H9 (cell line): ENCODE measurements at regions not wholly inside any gene's neighbourhood (a gene's known extent, or its start where the extent isn't known, plus 50 kb on each side); places are given as distances from the start of the nearest gene placed in this dataset.

ENCODE experiments used
- DNase-seq: peaks from one replicate; pipeline ENCODE4 v3.0.0-alpha.2; 2017
- H2AFZ ChIP-seq: one replicate; pipeline ENCODE4 v1.6.1; 2013; ENCODE audit warnings: mild to moderate bottlenecking, low read length, control low read depth, moderate library complexity
- H2AK5ac ChIP-seq: 2 replicates; pipeline ENCODE4 v1.6.1; 2013; ENCODE audit warnings: low read length, control low read depth, mixed read lengths; ENCODE audit not compliant: insufficient read length
- H2BK120ac ChIP-seq: one replicate; pipeline ENCODE4 v1.6.1; 2013; ENCODE audit warnings: low read depth, mild to moderate bottlenecking, low read length, control low read depth, inconsistent platforms; ENCODE audit not compliant: poor library complexity, severe bottlenecking
- H2BK12ac ChIP-seq: 2 replicates; pipeline ENCODE4 v1.6.1; 2013; ENCODE audit warnings: low read length, control low read depth, mixed read lengths, low read depth; ENCODE audit not compliant: insufficient read length
- H2BK15ac ChIP-seq: 2 replicates; pipeline ENCODE4 v1.6.1; 2013; ENCODE audit warnings: low read depth, low read length, control low read depth
- H2BK20ac ChIP-seq: one replicate; pipeline ENCODE4 v1.6.1; 2013; ENCODE audit warnings: low read depth, mild to moderate bottlenecking, low read length, control low read depth, inconsistent platforms; ENCODE audit not compliant: poor library complexity, severe bottlenecking
- H2BK5ac ChIP-seq: 2 replicates; pipeline ENCODE4 v1.6.1; 2013; ENCODE audit warnings: low read length, control low read depth, mixed read lengths; ENCODE audit not compliant: insufficient read length
- H3K14ac ChIP-seq: 2 replicates; pipeline ENCODE4 v1.6.1; 2013; ENCODE audit warnings: low read length, control low read depth; ENCODE audit not compliant: insufficient read depth
- H3K18ac ChIP-seq: 2 replicates; pipeline ENCODE4 v1.6.1; 2013; ENCODE audit warnings: low read depth, mild to moderate bottlenecking, mixed read lengths, low read length, control low read depth; ENCODE audit not compliant: insufficient read length
- H3K23ac ChIP-seq: 2 replicates; pipeline ENCODE4 v1.6.1; 2013; ENCODE audit warnings: low read length, control low read depth, mixed read lengths, low read depth; ENCODE audit not compliant: insufficient read length
- H3K23me2 ChIP-seq: 2 replicates; pipeline ENCODE4 v1.6.1; 2013; ENCODE audit warnings: low read depth, mild to moderate bottlenecking, mixed read lengths, low read length, control low read depth; ENCODE audit not compliant: insufficient read length, poor library complexity, severe bottlenecking
- H3K27ac ChIP-seq: 2 replicates; pipeline ENCODE4 v1.5.1; 2013; ENCODE audit warnings: low read length, control low read depth, mixed read lengths, low read depth; ENCODE audit not compliant: insufficient read length
- H3K27me3 ChIP-seq: 2 replicates; pipeline ENCODE4 v1.6.1; 2013; ENCODE audit warnings: low read length, control low read depth, inconsistent platforms; ENCODE audit not compliant: insufficient read depth
- H3K4ac ChIP-seq: 2 replicates; pipeline ENCODE4 v1.6.1; 2013; ENCODE audit warnings: low read depth, mild to moderate bottlenecking, control low read depth, inconsistent platforms, low read length, moderate library complexity
- H3K4me1 ChIP-seq: 2 replicates; pipeline ENCODE4 v1.6.1; 2013; ENCODE audit warnings: low read length, control low read depth, inconsistent platforms; ENCODE audit not compliant: insufficient read depth
- H3K4me2 ChIP-seq: 2 replicates; pipeline ENCODE4 v1.6.1; 2013; ENCODE audit warnings: low read length, control low read depth, mixed read lengths; ENCODE audit not compliant: insufficient read length, insufficient read depth
- H3K56ac ChIP-seq: 2 replicates; pipeline ENCODE4 v1.6.1; 2013; ENCODE audit warnings: low read depth, mild to moderate bottlenecking, mixed read lengths, low read length, control low read depth; ENCODE audit not compliant: insufficient read length
- H3K79me1 ChIP-seq: 2 replicates; pipeline ENCODE4 v1.6.1; 2013; ENCODE audit warnings: low read depth, mild to moderate bottlenecking, moderate library complexity, low read length, control low read depth, inconsistent platforms; ENCODE audit not compliant: insufficient read depth, poor library complexity, severe bottlenecking
- H3K79me2 ChIP-seq: 2 replicates; pipeline ENCODE4 v1.6.1; 2013; ENCODE audit warnings: low read length, control low read depth, inconsistent platforms; ENCODE audit not compliant: insufficient read depth
- H3K9ac ChIP-seq: 2 replicates; pipeline ENCODE4 v1.6.1; 2013; ENCODE audit warnings: low read length, control low read depth, mixed read lengths; ENCODE audit not compliant: insufficient read length; ENCODE audit errors: extremely low read depth
- H3K9me3 ChIP-seq: one replicate; pipeline ENCODE4 v1.6.1; 2013; ENCODE audit warnings: low read depth, low read length, inconsistent platforms; ENCODE audit not compliant: control insufficient read depth
- H3T11ph ChIP-seq: one replicate; pipeline ENCODE4 v1.6.1; 2013; ENCODE audit warnings: mild to moderate bottlenecking, low read length, control low read depth, inconsistent platforms
- H4K20me1 ChIP-seq: one replicate; pipeline ENCODE4 v1.6.1; 2013; ENCODE audit not compliant: control insufficient read depth, insufficient read length, insufficient read depth
- H4K5ac ChIP-seq: 2 replicates; pipeline ENCODE4 v1.6.1; 2013; ENCODE audit warnings: low read depth, mild to moderate bottlenecking, mixed read lengths, low read length, control low read depth; ENCODE audit not compliant: insufficient read length
- H4K8ac ChIP-seq: replicated peaks from 2 replicates; pipeline ENCODE4 v1.6.1; 2013; ENCODE audit warnings: low read length, control low read depth, mixed read lengths, low read depth; ENCODE audit not compliant: insufficient read length
- H4K91ac ChIP-seq: 2 replicates; pipeline ENCODE4 v1.6.1; 2013; ENCODE audit warnings: low read depth, mild to moderate bottlenecking, moderate library complexity, mixed read lengths, low read length, control low read depth; ENCODE audit not compliant: insufficient read length
- H3K27ac Mint-ChIP-seq, 3 experiments: 2 replicates in 2 of 3; 3 replicates in 1 of 3; pipeline ENCODE4 v1.8.0; 2020 to 2021; ENCODE audit warnings: mixed read lengths in 3 of 3, mild to moderate bottlenecking in 1 of 3, moderate library complexity in 1 of 3
- H3K27me3 Mint-ChIP-seq: 2 replicates; pipeline ENCODE4 v1.8.0; 2021; ENCODE audit warnings: low read depth, mild to moderate bottlenecking, moderate library complexity, mixed read lengths
- H3K36me3 Mint-ChIP-seq, 3 experiments: 2 replicates in 2 of 3; 3 replicates in 1 of 3; pipeline ENCODE4 v1.8.0; 2020 to 2021; ENCODE audit warnings: low read depth in 3 of 3, mixed read lengths in 3 of 3; ENCODE audit not compliant: insufficient read depth in 1 of 3
- H3K4me1 Mint-ChIP-seq, 2 experiments: 2 replicates each; pipeline ENCODE4 v1.8.0; 2020; ENCODE audit warnings: mixed read lengths in 2 of 2
- H3K4me3 Mint-ChIP-seq, 2 experiments: 2 replicates in 1 of 2; 3 replicates in 1 of 2; pipeline ENCODE4 v1.8.0; 2020 to 2021; ENCODE audit warnings: mild to moderate bottlenecking in 2 of 2, mixed read lengths in 2 of 2, moderate library complexity in 1 of 2
- H3K9me3 Mint-ChIP-seq, 2 experiments: 2 replicates in 1 of 2; 3 replicates in 1 of 2; pipeline ENCODE4 v1.8.0; 2020; ENCODE audit warnings: mild to moderate bottlenecking in 2 of 2, mixed read lengths in 2 of 2, moderate library complexity in 1 of 2
- CTCF ChIP-seq: fragments of 200-600 bp; sonication (generic); conservative IDR thresholded peaks from 3 replicates; pipeline ENCODE4 v1.8.0; 2021; ENCODE audit warnings: antibody characterized with exemption, mild to moderate bottlenecking
- WGBS: extraction: QIAGEN DNeasy Blood & Tissue Kit; methylation state at CpG from one replicate; pipeline ENCODE4 v1.1.7; 2013; ENCODE audit warnings: missing lambda C conversion rate, low lambda C conversion rate, mixed read lengths; ENCODE audit not compliant: insufficient read length; ENCODE audit errors: extremely low coverage; 5-methylcytosine and 5-hydroxymethylcytosine counted together

GRCh38 chr2:160695402-160696086, 201.9 kb upstream of the RBMS1 start:
- H4K20me1 ChIP-seq = no peaks in the 10 kb centered on the region
- no peaks in the 10 kb centered on the region for H3K36me3 Mint-ChIP-seq
- DNase-seq = no peak
- H2BK20ac ChIP-seq = no peak overlapping the region
- H2AFZ ChIP-seq = no peak overlapping the region
- no peak overlapping the region for H3K18ac ChIP-seq
- H3K9me3 Mint-ChIP-seq = no peaks in the 10 kb centered on the region; a peak in 1 of 5 replicates
- H3K27ac ChIP-seq = no peak overlapping the region
- no peak overlapping the region for H2BK15ac ChIP-seq
- H4K8ac ChIP-seq = no peak overlapping the region
- no peak overlapping the region for H3K9ac ChIP-seq
- no peak overlapping the region for H2BK120ac ChIP-seq
- no peaks in the 10 kb centered on the region for H3K4me1 ChIP-seq
- no peak overlapping the region for H2BK12ac ChIP-seq
- no peaks in the 10 kb centered on the region for H3K23me2 ChIP-seq
- H2AK5ac ChIP-seq = no peak overlapping the region
- H2BK5ac ChIP-seq = no peak overlapping the region
- no peak overlapping the region for H4K5ac ChIP-seq
- H3K79me2 ChIP-seq = no peaks in the 10 kb centered on the region
- no peak overlapping the region for H3K4me2 ChIP-seq
- no peak for TF ChIP-seq CTCF
- no peaks in the 10 kb centered on the region for H3K4me1 Mint-ChIP-seq
- no peaks in the 10 kb centered on the region for H3K79me1 ChIP-seq
- H3K27me3 ChIP-seq = no peaks in the 10 kb centered on the region
- no peak overlapping the region for H3K23ac ChIP-seq
- H3K56ac ChIP-seq = no peak overlapping the region
- no peak overlapping the region for H3K14ac ChIP-seq
- H3K27ac Mint-ChIP-seq = no peak overlapping the region
- H3T11ph ChIP-seq = no peak overlapping the region
- H4K91ac ChIP-seq = no peak overlapping the region
- H3K27me3 Mint-ChIP-seq = no peaks in the 10 kb centered on the region
- no peaks in the 10 kb centered on the region for H3K9me3 ChIP-seq
- no peak overlapping the region for H3K4me3 Mint-ChIP-seq
- WGBS = no CpG with 5 or more reads among the region's 3 CpGs
- H3K4ac ChIP-seq = no peak overlapping the region
